OCI-LY3 (cell line): ENCODE measurements at regions not wholly inside any gene's neighbourhood (a gene's known extent, or its start where the extent isn't known, plus 50 kb on each side); places are given as distances from the start of the nearest gene placed in this dataset.

Experiments used
- EZH2phosphoT487 ChIP-seq: fragments of 200-600 bp; shearing (Covaris generic); IDR thresholded peaks from 2 replicates; pipeline ENCODE4 v1.6.1; 2018; ENCODE audit warnings: antibody characterized with exemption, mixed run types, low read depth
- TF ChIP-seq, protein P1 (sequence below): fragments of 200-600, 300-600 bp; sonication (generic); IDR thresholded peaks from 2 replicates; pipeline ENCODE4 v1.5.1; 2014; ENCODE audit warnings: antibody characterized with exemption, low read length, low read depth

DNA sequence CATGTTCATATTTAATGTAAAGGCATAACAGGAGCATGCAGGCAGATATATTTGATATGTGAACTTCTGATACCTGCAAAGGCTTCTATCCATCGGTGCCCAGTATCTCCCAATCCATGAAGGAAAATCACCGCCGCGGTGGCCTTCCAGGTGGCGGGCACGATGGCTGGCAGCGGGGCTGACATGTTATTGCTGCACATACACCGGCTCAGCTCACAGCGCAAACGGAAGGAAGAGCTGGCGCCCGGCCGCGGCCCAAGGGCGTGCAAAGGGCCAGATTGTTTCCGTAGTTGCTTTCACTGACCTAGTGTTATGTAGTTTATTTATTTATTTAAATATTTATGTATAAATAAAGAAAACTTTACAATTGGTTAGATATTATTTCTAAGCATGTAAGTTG lies 322.7 kb upstream of the PITX2 start:
- TF ChIP-seq, protein P1, sequence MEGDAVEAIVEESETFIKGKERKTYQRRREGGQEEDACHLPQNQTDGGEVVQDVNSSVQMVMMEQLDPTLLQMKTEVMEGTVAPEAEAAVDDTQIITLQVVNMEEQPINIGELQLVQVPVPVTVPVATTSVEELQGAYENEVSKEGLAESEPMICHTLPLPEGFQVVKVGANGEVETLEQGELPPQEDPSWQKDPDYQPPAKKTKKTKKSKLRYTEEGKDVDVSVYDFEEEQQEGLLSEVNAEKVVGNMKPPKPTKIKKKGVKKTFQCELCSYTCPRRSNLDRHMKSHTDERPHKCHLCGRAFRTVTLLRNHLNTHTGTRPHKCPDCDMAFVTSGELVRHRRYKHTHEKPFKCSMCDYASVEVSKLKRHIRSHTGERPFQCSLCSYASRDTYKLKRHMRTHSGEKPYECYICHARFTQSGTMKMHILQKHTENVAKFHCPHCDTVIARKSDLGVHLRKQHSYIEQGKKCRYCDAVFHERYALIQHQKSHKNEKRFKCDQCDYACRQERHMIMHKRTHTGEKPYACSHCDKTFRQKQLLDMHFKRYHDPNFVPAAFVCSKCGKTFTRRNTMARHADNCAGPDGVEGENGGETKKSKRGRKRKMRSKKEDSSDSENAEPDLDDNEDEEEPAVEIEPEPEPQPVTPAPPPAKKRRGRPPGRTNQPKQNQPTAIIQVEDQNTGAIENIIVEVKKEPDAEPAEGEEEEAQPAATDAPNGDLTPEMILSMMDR = no peak
- TF ChIP-seq EZH2phosphoT487 = no peak
